GM19395 (cell line): ENCODE measurements at regions not wholly inside any gene's neighbourhood (a gene's known extent, or its start where the extent isn't known, plus 50 kb on each side); places are given as distances from the start of the nearest gene placed in this dataset.

Experiments
- ATAC-seq: cut with Tn5 transposase; IDR thresholded peaks from one replicate; pipeline ENCODE4 v1.9.1; 2021; ENCODE audit warnings: mild to moderate bottlenecking, moderate library complexity; ENCODE audit not compliant: unreplicated experiment

DNA sequence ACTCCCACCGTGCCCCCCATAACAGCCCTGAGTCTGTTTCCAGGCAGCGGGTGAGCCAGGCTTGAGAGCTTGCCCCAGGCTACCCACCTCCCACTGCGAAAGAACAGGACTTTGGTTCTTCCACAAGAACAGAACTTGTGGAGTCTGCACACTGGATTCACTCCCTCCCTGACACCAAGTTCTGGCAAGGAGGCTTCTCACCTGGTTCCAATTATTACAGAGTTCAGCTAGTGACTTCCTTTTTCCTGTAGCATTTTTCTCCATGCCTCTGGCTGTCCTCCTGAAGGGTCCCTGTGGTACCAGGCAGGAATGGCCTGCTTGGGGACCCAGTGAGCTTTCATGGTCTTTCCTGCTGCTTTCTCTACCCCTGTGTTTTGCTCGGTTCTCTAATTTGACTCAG is 208.6 kb upstream of the SFRP2 start:
- no peak for ATAC-seq

- no peak for ATAC-seq
These were observed 200.6 kb upstream of the SFRP2 start for GRCh38 chr4:153989505-153989904.

DNA sequence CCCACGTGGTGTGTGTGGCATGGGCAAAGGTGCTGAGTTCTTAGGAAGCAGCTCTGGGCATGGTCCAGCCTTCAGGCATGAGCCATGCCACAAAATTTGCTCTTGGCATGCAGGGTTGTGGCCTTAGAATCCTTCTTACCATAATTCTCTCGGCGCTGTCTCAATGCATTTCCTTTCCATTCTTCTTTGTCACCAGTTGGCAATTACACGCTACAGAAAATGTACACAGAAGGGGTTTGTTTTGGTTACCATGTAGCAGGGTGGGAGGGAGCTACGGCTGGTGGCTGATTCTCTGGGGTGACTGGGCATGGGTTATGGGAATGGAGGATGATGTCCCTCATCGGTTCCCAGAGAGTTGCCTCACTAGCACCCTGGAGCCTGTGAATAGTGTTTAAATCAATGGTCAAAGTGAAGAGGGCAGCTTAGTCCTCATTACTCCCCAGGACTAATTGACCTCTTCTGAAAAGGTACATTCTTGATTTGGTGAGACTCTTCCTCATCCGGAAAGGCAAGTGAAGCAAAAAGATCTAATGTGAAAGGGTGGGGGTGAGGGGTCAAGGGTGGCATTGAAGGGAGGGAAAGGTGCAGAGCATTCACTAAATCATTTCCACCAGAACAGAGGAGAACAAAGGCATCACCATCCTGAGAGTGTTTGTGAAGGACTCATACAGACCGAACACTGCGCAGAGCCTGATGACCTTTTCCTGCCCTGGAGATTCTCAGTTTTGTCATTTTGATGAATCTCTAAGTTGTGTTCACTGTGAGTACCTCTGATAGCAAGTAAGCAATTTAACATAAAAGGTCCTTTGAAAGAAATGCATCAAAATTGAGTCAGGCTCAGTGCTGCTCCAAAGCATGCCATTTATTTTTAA is 199.8 kb upstream of the SFRP2 start:
- no peak for ATAC-seq

GRCh38 chr4:153987291-153987690 is 198.4 kb upstream of the SFRP2 start:
- ATAC-seq, result no peak

GRCh38 chr4:153976954-153977353 is 188.1 kb upstream of the SFRP2 start:
- no peak for ATAC-seq

GRCh38 chr4:153974452-153974851 is 185.6 kb upstream of the SFRP2 start:
- ATAC-seq, result no peak

DNA sequence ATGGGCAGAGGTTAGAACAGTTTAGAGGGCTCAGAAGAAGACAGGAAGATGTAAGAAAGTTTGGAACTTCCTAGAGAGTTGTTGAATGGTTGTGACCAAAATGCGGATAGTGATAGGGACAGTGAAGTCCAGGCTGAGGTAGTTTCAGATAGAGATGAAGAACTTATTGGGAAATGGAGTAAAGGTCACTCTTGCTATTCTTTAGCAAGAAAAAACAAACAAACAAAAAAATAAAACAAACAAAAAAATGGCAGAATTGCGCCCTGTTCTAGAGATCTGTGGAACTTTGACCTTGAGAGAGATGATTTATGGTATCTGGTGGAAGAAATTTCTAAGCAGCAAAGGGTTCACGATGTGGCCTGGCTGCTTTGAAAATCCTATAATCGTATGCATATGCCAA is 185.1 kb upstream of the SFRP2 start:
- ATAC-seq, result no peak

GRCh38 chr4:153971899-153972298 is 183.0 kb upstream of the SFRP2 start:
- ATAC-seq, result no peak

DNA sequence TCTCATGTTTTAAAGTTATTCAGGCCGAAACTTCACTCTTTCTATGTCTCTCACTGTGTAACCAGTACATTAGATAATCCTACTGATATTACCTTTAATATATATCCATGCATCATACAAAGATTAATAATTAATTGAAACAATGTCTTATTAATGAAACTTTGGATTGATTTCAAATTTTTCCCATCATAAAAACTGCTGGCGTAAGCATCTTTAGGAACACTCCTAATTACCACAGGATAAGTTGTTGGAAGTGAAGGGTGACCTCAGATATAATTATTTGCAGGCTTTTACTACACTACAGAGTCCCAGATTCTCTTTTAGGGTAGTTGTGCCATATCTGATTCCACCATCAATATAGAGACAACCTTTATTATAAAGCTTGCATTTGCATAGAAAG is 181.3 kb upstream of the SFRP2 start:
- no peak for ATAC-seq

GRCh38 chr4:153969542-153969941 is 180.7 kb upstream of the SFRP2 start:
- ATAC-seq, result no peak

DNA sequence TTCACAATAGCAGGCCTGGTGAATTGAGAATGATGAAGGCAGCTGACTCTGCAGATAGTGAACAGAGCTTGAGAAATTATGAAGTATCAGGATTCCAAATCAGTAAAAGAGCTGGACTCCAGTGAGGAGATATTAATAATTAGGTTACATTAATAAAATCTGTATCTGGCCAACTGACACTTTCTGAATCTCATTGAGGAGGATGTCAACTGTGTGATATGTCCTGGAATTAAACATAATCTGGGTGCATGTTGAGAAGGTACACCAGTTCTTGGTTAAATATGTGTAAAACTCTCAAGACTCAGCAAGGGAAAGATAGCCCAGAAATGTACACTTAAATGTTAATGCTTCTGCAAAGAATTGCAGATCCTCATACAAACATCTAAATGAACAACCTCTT is 177.8 kb upstream of the SFRP2 start:
- no peak for ATAC-seq

GRCh38 chr4:153963216-153963615 is 174.3 kb upstream of the SFRP2 start:
- ATAC-seq, result no peak

DNA sequence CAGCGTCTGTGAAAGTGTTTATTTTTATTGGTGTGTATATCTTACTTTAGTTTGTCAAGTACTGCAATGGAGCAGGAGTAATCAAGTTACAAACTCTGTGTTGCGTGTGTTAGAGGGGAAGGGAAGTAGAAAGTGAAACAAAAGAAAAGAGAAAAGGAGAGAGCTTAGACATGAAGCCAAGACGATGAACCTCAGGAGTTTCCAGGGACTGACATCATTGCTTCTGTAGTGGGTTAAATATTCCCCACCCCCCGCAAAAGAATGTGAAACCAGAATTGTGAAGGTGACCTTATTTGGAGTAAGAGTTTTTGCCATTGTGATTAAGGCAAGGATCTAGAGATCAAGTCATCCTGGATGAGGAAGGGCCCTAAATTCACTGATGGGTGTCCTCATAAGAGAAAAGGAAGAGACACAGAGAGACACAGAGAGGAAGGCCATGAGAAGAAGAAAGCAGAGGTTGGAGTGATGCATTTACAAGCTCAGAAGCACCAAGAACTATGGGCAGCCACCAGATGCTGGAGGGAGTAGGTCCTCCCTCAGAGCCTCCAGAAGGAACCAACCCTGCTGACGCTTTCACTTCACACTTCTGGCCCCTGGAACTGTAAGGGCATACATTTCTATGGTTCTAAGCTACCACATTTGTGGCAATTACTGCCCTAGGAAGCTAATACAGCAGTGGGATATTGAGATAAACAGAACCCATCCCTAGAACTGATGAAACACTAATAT is 173.6 kb upstream of the SFRP2 start:
- ATAC-seq, result peak; percentile 85

GRCh38 chr4:153955327-153955726 is 166.4 kb upstream of the SFRP2 start:
- ATAC-seq, result no peak

DNA sequence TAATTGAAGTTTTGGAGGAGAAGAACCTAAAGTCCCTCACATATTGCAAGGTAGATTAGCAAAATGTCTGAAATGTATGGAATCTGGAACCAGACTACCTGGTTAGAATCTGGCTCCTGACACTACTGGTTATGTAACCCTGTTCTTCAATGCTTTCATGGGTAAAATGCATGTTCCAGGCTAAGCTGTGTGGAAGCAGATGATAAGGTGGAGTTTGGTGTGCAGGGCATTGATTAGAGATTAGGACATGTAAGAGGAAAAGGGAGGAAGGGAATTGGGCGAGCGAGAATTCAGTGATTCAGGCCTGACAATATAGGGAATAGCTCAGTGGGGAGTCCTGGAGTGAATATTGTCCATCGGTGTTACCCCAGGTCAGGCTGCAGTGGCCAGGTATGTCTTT is 165.8 kb upstream of the SFRP2 start:
- ATAC-seq, result no peak

GRCh38 chr4:153950100-153950979 is 161.5 kb upstream of the SFRP2 start:
- ATAC-seq, result peak; percentile 88

DNA sequence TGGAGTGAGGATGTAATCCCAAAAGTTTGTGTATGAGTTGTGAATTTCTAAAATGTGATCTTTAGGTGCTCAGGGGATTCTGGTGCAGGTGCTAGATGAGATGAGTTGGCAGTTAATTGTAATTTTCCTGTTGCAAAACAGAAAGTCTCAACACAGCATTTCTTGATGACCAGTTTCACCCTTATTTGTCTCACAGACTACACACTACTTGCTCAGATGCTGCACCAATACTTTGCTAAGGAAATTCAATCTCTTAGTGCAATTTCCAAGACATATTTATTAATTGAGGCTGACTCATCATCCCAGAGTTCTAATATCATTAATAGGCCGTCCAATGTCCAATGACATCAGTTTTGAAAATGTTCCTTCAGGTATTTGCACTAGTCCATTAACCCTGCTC is 159.2 kb upstream of the SFRP2 start:
- ATAC-seq, result no peak

- ATAC-seq, result no peak
These were observed 158.2 kb upstream of the SFRP2 start for GRCh38 chr4:153947124-153947523.

- ATAC-seq, result no peak
These were observed 156.8 kb upstream of the SFRP2 start for GRCh38 chr4:153945704-153946103.

- ATAC-seq, result no peak
These were observed 155.0 kb upstream of the SFRP2 start for GRCh38 chr4:153943738-153944415.

DNA sequence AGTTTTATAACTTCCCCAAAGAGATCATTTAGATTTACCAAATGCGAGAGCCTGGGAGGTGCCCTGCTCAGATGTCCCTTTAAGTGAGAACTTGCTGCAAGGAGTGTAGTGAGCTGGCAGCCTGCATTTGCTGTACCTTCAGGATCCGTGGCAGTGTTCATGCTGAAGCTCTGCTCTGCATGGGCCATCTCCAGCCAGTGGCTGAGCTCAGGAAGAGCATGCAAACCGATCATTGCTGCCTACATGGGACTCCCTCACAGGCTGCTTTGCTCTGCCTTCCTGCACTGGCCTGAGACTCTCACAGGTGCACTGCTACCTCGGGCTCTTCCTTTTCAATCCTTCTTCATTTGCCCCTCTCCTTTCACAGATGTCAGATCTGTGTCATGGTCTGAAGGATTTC is 152.0 kb upstream of the SFRP2 start:
- no peak for ATAC-seq
